Colonic mucosa (tissue), 4 donors: ENCODE measurements at regions not wholly inside any gene's neighbourhood (a gene's known extent, or its start where the extent isn't known, plus 50 kb on each side); places are given as distances from the start of the nearest gene placed in this dataset.
"Not testable (repeated sequence)": the region's sequence is repeated elsewhere in the genome, so short reads cannot be mapped to it uniquely, and the experiment has no call there.

ENCODE experiments used
- DNase-seq: peaks from one replicate; pipeline ENCODE4 v3.0.0-alpha.2; 2020
- H3K27ac ChIP-seq: fragments of 200-600 bp; one replicate; pipeline ENCODE4 v1.8.0; 2021
- H3K27me3 ChIP-seq: fragments of 200-600 bp; one replicate; pipeline ENCODE4 v1.8.0; 2021
- H3K36me3 ChIP-seq: fragments of 200-600 bp; one replicate; pipeline ENCODE4 v1.8.0; 2021
- H3K4me1 ChIP-seq: fragments of 200-600 bp; one replicate; pipeline ENCODE4 v1.8.0; 2021; ENCODE audit warnings: mild to moderate bottlenecking
- H3K4me3 ChIP-seq: fragments of 200-600 bp; one replicate; pipeline ENCODE4 v1.8.0; 2021
- H3K9ac ChIP-seq, 2 donors: one replicate each; pipeline ENCODE4 v1.7.0; 2013; ENCODE audit warnings: control low read depth in 2 of 2, low read depth in 2 of 2, low read length in 2 of 2
- H3K9me3 ChIP-seq: fragments of 200-600 bp; one replicate; pipeline ENCODE4 v1.8.0; 2021
- intact Hi-C: fragments of 100-400 bp; cut with DNase I; formaldehyde crosslinking; loops from one replicate; pipeline ENCODE4 v1.14.1; 2022
- donor health status: healthy.
- donor health status: DM: no; HTN: no; CAD: no.
- donor health status: DM: no; HTN: no; CAD: no.

- H3K4me1 ChIP-seq, DNase-seq, H3K9ac ChIP-seq, H3K4me3 ChIP-seq, intact Hi-C loops, H3K36me3 ChIP-seq, H3K27ac ChIP-seq, H3K27me3 ChIP-seq, H3K9me3 ChIP-seq: not testable (repeated sequence)
Measured at GRCh38 chr3:195999176-195999575, 82.7 kb downstream of the TFRC start.

GRCh38 chr3:195996314-195996713 lies 85.6 kb downstream of the TFRC start:
- H3K9ac ChIP-seq, H3K27ac ChIP-seq, H3K9me3 ChIP-seq, H3K4me3 ChIP-seq, intact Hi-C loops, H3K36me3 ChIP-seq, H3K27me3 ChIP-seq, DNase-seq, H3K4me1 ChIP-seq: not testable (repeated sequence)

DNA sequence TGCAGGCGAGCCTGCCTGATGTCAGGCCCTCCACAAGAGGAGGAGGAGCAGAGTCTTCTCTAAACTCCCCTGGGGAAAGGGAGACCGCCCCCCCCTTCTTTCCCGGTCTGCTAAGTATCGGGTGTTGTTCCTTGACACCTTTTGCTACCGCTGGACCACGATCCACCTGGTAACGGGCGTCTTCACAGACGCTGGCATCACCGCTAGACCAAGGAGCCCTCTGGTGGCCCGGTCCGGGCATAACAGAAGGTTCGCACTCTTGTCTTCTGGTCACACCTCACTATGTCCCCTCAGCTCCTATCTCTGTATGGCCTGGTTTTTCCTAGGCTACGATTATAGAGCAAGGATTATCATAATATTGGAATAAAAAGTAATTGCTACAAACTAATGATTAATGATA lies 86.0 kb upstream of the TNK2 start:
- H3K4me3 ChIP-seq, H3K4me1 ChIP-seq, H3K27ac ChIP-seq, H3K9me3 ChIP-seq, intact Hi-C loops, H3K36me3 ChIP-seq, H3K27me3 ChIP-seq, H3K9ac ChIP-seq: not testable (repeated sequence)
- DNase-seq, result peak; percentile 77

DNA sequence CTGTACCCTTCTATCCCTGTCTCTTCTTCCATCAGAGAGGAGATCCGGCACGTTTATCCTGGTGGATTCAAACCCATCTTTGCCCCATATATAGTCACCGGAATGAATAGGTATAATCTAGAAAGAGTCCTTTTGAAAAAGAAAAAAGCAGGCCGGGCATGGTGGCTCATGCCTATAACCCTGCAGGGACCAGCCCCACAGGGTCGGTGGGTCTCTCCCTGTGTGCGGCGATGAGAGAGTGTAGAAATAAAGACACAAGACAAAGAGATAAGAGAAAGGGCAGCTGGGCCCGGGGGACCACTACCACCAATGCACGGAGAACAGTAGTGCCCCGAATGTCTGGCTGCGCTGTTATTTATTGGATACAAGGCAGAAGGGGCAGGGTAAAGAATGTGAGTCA lies 85.3 kb upstream of the TNK2 start:
- H3K4me1 ChIP-seq, H3K36me3 ChIP-seq, H3K4me3 ChIP-seq, intact Hi-C loops, H3K9me3 ChIP-seq, DNase-seq, H3K27me3 ChIP-seq, H3K27ac ChIP-seq, H3K9ac ChIP-seq: not testable (repeated sequence)

DNA sequence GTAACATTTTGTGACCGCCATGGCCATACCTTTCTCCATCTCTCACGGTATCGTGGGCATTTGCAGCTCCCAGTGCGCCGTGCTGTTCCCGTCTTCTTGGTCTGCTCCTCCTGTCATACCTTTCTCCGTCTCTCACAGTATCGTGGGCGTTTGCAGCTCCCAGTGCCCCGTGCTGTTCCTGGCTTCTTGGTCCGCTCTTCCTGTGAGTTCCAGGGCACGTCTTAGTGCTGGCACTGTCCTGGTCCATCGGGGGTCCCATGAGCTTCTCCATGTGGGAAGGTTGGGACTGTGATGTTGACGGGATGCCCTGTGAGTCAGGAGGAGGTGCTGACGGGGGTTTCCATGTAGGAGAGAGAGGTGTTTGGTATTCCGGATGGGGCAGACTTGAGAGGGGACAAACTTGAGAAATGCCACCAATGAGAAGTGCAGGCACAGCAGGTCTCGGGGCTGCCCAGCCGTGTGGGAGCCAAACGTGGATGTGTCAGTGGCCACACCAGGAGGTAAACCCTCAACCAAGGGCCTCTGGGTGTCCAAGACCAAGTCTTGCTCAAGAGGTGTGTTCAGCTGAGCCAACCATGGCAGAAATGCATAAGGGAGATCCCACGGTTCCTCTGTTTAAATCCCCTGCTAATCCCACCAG lies 84.7 kb upstream of the TNK2 start:
- H3K9me3 ChIP-seq, H3K27ac ChIP-seq, H3K36me3 ChIP-seq, H3K27me3 ChIP-seq, DNase-seq, H3K9ac ChIP-seq, H3K4me1 ChIP-seq, intact Hi-C loops, H3K4me3 ChIP-seq: not testable (repeated sequence)

DNA sequence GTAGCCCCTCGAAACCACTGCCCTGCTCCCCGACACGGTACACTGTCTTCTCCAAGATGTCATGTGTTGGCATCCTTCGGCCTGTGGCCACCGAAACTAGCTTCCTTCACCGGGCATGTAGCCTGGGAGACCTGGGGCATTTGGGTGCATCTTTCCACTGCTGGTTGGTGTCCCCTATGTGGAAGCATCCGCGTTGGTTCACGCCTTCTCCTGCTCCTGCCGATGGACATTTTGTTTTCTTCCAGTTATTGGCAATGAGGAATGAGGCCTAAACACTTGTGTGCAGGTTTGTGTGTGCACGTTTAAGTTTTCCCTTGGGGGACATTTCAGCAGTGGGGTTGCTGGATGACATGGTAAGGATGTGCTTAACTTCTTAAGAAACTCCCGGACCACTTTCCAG lies 83.6 kb upstream of the TNK2 start:
- H3K4me3 ChIP-seq, H3K27ac ChIP-seq, H3K4me1 ChIP-seq, H3K36me3 ChIP-seq, H3K27me3 ChIP-seq, H3K9me3 ChIP-seq, DNase-seq, H3K9ac ChIP-seq, intact Hi-C loops: not testable (repeated sequence)

GRCh38 chr3:195991243-195991642 lies 82.9 kb upstream of the TNK2 start:
- H3K36me3 ChIP-seq, DNase-seq, H3K9ac ChIP-seq, H3K4me1 ChIP-seq, H3K27me3 ChIP-seq, H3K27ac ChIP-seq, intact Hi-C loops, H3K4me3 ChIP-seq, H3K9me3 ChIP-seq: not testable (repeated sequence)

- H3K4me1 ChIP-seq, H3K9me3 ChIP-seq, H3K36me3 ChIP-seq, intact Hi-C loops, DNase-seq, H3K27me3 ChIP-seq: not testable (repeated sequence)
- H3K9ac ChIP-seq, result peak overlapping the region; percentile 58 to 76
- H3K4me3 ChIP-seq, result peak overlapping the region; percentile 83
- peak overlapping the region; percentile 83 for H3K27ac ChIP-seq
Measured at GRCh38 chr3:195990841-195991174, 82.5 kb upstream of the TNK2 start.

DNA sequence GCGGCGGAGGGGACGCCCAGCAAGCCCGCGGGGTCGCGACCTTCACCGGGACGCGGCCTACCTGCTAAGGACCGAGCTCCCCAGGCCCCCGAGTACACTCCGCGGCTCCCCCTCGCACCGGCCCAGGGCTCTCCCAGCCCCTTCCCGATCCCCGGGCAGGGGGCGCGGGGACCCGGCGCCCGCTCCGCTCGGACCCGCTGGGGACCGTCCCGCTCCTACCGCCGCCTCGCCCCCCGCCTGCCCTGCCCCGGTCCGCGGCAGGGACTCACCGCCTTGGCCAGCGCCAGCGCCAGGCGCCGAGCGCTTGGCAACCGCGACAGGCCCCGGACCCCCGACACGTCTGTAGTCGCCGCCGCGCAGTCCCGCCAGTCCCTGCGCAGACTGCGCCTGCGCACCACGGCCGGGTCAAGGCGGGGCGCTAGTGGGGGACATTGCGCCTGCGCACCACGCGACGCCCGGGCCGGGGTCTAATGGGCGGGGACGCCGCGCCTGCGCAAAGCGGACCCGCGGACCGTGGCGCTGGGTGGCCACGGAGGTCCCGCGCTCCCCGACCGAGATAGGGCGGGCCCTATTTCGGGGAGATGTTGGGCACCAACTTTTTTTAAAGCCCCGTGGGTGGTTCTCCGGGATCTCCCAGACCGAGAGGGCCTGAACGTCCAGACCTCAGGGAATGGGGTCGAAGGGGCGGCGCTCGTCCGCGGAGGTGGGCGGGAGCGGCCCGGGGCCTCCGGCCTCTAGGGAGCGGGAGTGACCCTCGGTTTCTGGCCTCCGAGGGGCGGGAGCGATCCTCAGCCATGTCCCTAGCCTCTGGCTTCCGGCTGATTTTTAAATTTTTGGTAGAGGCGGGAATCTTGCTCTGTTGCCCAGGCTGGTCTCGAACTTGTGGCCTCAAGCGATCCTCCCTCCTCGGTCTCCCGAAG lies 81.8 kb upstream of the TNK2 start:
- H3K27ac ChIP-seq, result peak overlapping the region; percentile 83
- intact Hi-C loops, H3K4me1 ChIP-seq, H3K27me3 ChIP-seq, H3K9me3 ChIP-seq, H3K36me3 ChIP-seq: not testable (repeated sequence)
- DNase-seq, result peak; percentile 85
- H3K9ac ChIP-seq, result peak overlapping the region; percentile 58 to 76
- H3K4me3 ChIP-seq, result peak overlapping the region; percentile 83

DNA sequence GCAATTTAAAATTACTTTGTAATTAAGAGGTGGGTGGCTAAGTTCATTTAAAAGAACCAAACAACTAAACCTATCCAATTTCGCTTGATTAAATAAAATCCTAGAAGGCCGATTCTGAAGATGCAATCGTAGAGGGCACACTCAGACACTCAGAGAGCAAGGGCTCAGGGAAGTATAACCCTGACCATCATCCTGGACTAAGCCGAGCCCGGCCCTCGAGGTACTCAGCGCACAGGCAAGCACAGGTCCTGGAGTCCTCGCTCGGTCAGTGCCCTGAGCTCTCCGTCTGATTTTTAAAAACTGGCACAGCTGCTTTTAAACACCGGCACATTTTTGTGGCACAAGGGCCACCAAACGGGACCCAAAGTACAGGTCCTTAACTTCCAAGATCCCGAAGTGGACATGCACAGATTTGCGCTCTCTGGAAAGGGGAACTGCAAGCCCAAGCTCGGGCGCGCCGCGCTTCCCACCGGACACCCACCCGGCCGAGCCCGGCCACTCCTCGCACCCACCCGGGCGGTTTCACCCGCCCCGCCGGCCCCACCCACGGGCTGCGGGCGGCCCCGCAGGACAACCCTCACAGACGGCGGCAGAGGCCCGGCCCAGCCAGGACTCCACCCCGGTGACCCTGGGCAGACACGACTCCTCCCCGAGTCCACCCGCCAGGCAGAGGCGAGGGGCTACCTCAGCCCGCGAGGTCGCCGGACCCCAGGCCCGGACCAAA lies 81.0 kb upstream of the TNK2 start:
- H3K27ac ChIP-seq, result peak overlapping the region; percentile 83
- H3K4me1 ChIP-seq, H3K27me3 ChIP-seq, intact Hi-C loops, H3K9me3 ChIP-seq, H3K36me3 ChIP-seq: not testable (repeated sequence)
- DNase-seq, result peak; percentile 60
- peak overlapping the region; percentile 83 for H3K4me3 ChIP-seq
- H3K9ac ChIP-seq, result peak overlapping the region; percentile 19 to 63

GRCh38 chr3:195988764-195989163 lies 80.4 kb upstream of the TNK2 start:
- H3K9me3 ChIP-seq, H3K4me1 ChIP-seq, DNase-seq, H3K9ac ChIP-seq, H3K4me3 ChIP-seq, intact Hi-C loops, H3K27ac ChIP-seq, H3K36me3 ChIP-seq, H3K27me3 ChIP-seq: not testable (repeated sequence)

GRCh38 chr3:195987001-195987400 lies 78.7 kb upstream of the TNK2 start:
- H3K27ac ChIP-seq, H3K36me3 ChIP-seq, intact Hi-C loops, H3K4me1 ChIP-seq, H3K27me3 ChIP-seq, H3K9ac ChIP-seq, DNase-seq, H3K9me3 ChIP-seq, H3K4me3 ChIP-seq: not testable (repeated sequence)

DNA sequence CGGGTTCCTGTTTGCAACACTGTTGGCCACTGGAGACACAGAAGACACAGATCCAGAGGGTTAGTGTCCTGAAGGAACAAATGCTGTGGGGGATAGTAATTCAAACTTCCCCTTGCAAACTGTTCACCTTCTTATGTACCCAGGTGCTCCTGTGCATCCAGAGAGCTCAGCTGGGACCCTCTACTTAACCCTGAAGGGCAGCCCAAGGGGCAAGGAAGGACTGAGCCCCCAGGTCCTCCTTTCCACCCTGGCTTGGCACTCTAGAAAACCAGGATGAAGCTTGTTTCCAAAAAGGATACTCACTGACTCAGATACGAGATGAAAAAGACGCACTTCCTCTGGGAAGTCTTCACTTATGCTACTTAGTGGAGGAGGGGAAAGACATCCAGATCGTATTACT lies 78.2 kb upstream of the TNK2 start:
- intact Hi-C loops, H3K36me3 ChIP-seq, H3K27ac ChIP-seq, DNase-seq, H3K4me1 ChIP-seq, H3K27me3 ChIP-seq, H3K9me3 ChIP-seq, H3K9ac ChIP-seq, H3K4me3 ChIP-seq: not testable (repeated sequence)
